Transverse colon (tissue), 4 donors: ENCODE measurements at regions not wholly inside any gene's neighbourhood (a gene's known extent, or its start where the extent isn't known, plus 50 kb on each side); places are given as distances from the start of the nearest gene placed in this dataset.

Experiments
- CTCF ChIP-seq, 5 experiments: fragments of 200-600 bp in 3 of 5; fragments of 450-650 bp in 2 of 5; sonication (generic) in 3 of 5; IDR thresholded peaks; 1 replicate in 2 of 5; 2 replicates in 3 of 5; pipeline ENCODE4 v1.5.1; 2016 to 2017; ENCODE audit warnings: antibody characterized with exemption in 5 of 5, inconsistent platforms in 3 of 5, mild to moderate bottlenecking in 2 of 5, moderate library complexity in 1 of 5
- POLR2AphosphoS5 ChIP-seq, 3 donors: sonication (generic); formaldehyde crosslinking; IDR thresholded peaks; one replicate each; pipeline ENCODE4 v1.6.1; 2016; ENCODE audit warnings: antibody characterized with exemption in 3 of 3

- TF ChIP-seq CTCF (IDR thresholded peaks at IDR 0.05) (no peak), POLR2AphosphoS5 (IDR thresholded peaks at IDR 0.05) (no peak)
Observed at GRCh38 chr17:34847938-34848337, 113.3 kb downstream of the CCT6B start.
